PC-3 (cell line): ENCODE measurements at regions not wholly inside any gene's neighbourhood (a gene's known extent, or its start where the extent isn't known, plus 50 kb on each side); places are given as distances from the start of the nearest gene placed in this dataset.

Experiments used
- CTCF ChIP-seq: fragments of 300-600 bp; sonication (generic); conservative IDR thresholded peaks from 2 replicates; pipeline ENCODE4 v1.5.1; 2017; ENCODE audit warnings: antibody characterized with exemption, low read depth, mild to moderate bottlenecking, low read length
- EZH2 ChIP-seq: fragments of 300-600 bp; sonication (generic); IDR thresholded peaks from one replicate; pipeline ENCODE4 v1.6.1; 2017; ENCODE audit warnings: antibody characterized with exemption, mild to moderate bottlenecking, low read length; ENCODE audit not compliant: unreplicated experiment
- EZH2phosphoT487 ChIP-seq: fragments of 300-600 bp; sonication (generic); IDR thresholded peaks from 2 replicates; pipeline ENCODE4 v1.6.1; 2018; ENCODE audit warnings: mild to moderate bottlenecking, antibody characterized with exemption, low read length, borderline replicate concordance

- TF ChIP-seq CTCF, result no peak
- TF ChIP-seq EZH2phosphoT487, result no peak
- no peak for TF ChIP-seq EZH2
These were observed 385.0 kb downstream of the EIPR1 start for GRCh38 chr2:2992634-2993033.
